Keratinocyte (primary cell): ENCODE measurements at regions not wholly inside any gene's neighbourhood (a gene's known extent, or its start where the extent isn't known, plus 50 kb on each side); places are given as distances from the start of the nearest gene placed in this dataset.

ENCODE experiments used
- CTCF ChIP-seq, 3 experiments: IDR thresholded peaks in 1 of 3; conservative IDR thresholded peaks in 1 of 3; optimal IDR thresholded peaks in 1 of 3; 2 replicates in 2 of 3; 3 replicates in 1 of 3; pipeline versions ENCODE3 to v1.5.1; 2011; ENCODE audit warnings: low read length in 3 of 3, mild to moderate bottlenecking in 3 of 3, moderate library complexity in 2 of 3, control low read depth in 1 of 3, inconsistent platforms in 1 of 3; ENCODE audit not compliant: insufficient read depth in 2 of 3; ENCODE audit errors: extremely low read depth in 1 of 3
- EZH2 ChIP-seq: IDR thresholded peaks from one replicate; pipeline ENCODE4 v1.6.1; 2012; ENCODE audit warnings: inconsistent platforms, mild to moderate bottlenecking, low read length, moderate library complexity

GRCh38 chr14:87667659-87668058 lies 325.3 kb downstream of the GALC start:
- TF ChIP-seq CTCF (optimal IDR thresholded peaks at IDR 0.05 in 1 of 3, IDR thresholded peaks at IDR 0.05 in 1 of 3, conservative IDR thresholded peaks at IDR 0.05 in 1 of 3; ENCODE audit: extremely low read depth in 1 of 3, insufficient read depth in 2 of 3, low read length in 3 of 3), result no peak
- no peak for TF ChIP-seq EZH2
